Glomerular visceral epithelial cell (primary cell): ENCODE measurements at regions not wholly inside any gene's neighbourhood (a gene's known extent, or its start where the extent isn't known, plus 50 kb on each side); places are given as distances from the start of the nearest gene placed in this dataset.
A peak's percentile ranks its signal among the peaks of the same experiment; 100 is the strongest.

ENCODE experiments used
- DNase-seq: peaks from one replicate; pipeline ENCODE4 v3.0.0-alpha.2; 2016; ENCODE audit errors: extremely low spot score

- no peak for DNase-seq
Observed at GRCh38 chr6:126905917-126906316, 212.6 kb upstream of the RSPO3 start.

- no peak for DNase-seq
Observed at GRCh38 chr6:126907312-126907711, 211.2 kb upstream of the RSPO3 start.

GRCh38 chr6:126907996-126908395 is 210.5 kb upstream of the RSPO3 start:
- no peak for DNase-seq

DNA sequence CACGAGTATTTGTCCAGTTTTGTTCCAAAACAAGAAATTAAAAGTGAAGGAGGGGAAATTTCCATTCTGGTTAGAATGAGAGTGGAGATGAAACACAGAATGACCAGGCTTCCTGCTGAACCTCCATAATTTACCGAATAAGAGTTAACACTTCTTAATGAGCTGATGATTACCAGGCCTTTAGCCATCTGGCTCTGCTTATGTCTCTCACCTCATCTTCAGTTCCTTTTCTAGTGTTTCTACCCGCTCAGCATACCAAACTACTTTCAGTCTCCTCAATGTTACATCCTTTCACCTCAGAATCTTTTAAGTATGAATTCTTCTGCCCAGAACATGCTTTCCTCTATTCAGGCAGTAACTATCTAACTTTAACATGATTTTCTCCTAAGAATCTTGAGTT is 209.0 kb upstream of the RSPO3 start:
- no peak for DNase-seq

DNA sequence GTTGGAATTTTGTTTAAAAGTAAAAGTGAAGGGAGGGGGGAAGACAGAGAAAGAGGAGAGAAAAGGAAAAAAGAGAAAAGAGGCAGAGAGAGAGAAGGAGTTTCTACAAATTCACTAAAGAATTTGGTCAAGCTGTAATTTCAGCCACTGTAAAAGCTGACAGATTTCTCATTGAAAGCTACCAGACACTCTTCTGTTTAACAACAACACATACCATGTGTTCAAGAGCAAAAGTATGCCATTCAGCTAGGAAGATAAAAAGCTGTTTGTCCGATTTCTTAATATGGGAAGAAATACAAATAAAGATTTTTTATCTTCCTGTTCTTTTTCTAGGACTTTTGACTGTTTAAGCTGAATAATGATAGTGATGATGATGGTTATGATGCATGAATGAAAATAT is 204.8 kb upstream of the RSPO3 start:
- no peak for DNase-seq

DNA sequence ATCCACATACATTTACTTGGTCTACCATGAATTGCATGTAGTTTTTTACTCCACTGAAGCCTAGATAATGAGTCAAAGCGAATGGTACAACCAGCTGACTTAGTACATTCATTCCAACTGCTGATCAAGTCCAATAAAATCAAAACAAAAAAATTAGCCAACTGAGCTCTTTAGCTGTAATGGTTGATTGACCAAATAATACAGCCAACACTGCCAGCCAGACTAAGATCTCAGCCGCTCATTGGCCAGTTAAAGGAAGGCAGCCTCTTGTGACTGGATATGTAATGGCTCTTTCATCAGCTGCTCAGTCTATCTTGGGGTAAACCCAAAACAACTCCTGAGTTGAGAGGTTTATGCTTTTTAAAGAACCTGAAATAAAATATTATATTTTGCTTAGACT is 204.3 kb upstream of the RSPO3 start:
- no peak for DNase-seq

GRCh38 chr6:126914801-126915200 is 203.7 kb upstream of the RSPO3 start:
- no peak for DNase-seq

- DNase-seq: peak; percentile 38
Observed at GRCh38 chr6:126919947-126920346, 198.5 kb upstream of the RSPO3 start.

GRCh38 chr6:126923807-126924206 is 194.7 kb upstream of the RSPO3 start:
- DNase-seq: no peak

DNA sequence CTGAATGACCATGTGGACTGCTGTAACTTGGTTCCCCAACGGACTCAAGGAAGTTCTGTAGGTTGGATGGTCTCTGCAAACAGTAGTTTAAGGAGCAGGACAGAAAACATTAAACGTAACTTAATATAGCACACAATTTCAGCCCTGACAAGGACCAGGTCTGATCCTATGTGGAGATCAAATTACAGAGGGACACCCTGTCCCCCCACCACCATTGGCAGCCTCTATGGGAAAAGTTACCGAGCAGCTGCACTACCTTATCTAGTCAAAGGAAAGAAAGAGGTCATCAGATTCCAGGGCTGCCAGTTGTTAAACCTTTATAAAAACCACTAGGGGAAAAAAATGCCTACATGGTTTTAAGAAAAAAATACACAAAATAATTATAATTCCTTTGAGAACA is 191.5 kb upstream of the RSPO3 start:
- no peak for DNase-seq

GRCh38 chr6:126927841-126928240 is 190.6 kb upstream of the RSPO3 start:
- no peak for DNase-seq

DNA sequence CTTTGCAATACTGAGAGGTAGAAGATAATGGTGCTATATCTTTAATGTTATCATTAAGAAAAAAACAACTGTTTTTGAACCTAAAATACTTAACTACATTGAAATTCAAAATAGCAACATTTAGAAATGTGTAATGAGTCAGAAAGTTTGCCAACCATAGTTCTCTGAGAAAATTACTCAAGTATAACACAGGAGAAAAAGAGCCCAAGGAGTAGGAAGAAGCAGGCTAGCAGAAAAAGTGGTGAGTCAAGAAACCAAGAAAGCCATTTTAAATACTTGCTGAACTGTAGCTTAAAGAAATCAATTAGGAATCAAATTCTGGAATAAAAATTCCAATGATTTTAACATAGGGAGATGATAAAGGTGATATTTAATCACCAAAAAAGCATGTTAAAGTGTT is 181.0 kb upstream of the RSPO3 start:
- peak; percentile 10 for DNase-seq

- no peak for DNase-seq
Observed at GRCh38 chr6:126939784-126940183, 178.7 kb upstream of the RSPO3 start.

DNA sequence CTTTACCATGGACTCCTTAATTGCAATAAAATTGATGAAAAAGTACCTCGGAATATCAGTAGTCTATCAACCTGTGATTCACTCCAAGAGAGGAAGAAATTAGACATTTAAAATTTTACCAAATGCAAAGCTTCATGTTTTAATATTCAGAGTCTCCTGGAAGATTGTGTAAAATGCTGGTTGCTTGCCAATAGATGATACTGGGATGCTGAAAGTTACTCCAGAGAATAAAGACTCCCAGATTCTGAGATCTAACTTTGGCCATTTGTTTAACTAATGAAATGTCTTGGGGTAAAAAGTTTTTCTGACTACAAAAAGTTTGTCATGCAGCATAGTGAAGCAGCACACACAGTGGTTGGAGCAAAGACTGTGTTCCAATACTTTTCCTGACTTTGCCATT is 176.7 kb upstream of the RSPO3 start:
- no peak for DNase-seq

DNA sequence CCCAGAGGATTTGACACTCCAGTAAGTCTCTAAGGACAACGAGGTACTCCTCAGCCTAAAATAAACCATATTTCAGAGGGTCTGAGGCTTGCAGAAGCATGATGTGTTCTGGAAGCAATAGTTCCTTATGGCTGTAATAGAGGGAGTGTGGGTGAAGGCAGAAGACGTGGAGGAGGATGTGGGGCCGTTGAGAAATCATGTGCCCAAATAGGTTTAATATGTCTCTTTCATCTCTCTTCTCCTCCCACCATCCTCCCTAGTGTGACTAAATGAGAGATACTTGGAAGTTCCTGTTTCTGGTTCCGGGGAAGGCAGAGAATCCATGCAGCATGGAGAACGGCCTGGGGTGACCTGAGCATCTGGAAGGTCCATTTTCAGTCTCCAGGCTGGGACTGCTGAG is 174.0 kb upstream of the RSPO3 start:
- DNase-seq: no peak

GRCh38 chr6:126945150-126945685 is 173.3 kb upstream of the RSPO3 start:
- no peak for DNase-seq

GRCh38 chr6:126945812-126946360 is 172.6 kb upstream of the RSPO3 start:
- DNase-seq: no peak

- DNase-seq: no peak
Observed at GRCh38 chr6:126947070-126947469, 171.4 kb upstream of the RSPO3 start.

- no peak for DNase-seq
Observed at GRCh38 chr6:126949786-126950185, 168.7 kb upstream of the RSPO3 start.

DNA sequence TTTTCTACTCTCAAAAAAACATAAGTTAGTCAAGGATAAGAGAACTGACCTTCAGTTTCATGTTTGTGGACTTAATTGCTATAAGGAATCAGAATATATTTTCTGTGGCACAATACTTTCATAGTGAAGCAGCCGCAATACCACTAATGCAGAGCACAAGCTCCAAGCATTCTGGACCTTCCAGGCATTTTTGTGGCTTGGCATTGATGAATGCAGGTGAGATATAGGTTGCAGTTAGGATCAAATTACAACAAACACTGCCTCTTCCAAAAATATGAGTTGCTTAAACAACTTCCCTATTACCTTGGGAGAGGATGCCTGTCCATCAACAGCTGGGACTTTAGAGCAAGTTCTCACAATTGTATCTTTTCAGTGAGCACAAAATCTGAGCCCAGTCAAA is 162.8 kb upstream of the RSPO3 start:
- no peak for DNase-seq

DNA sequence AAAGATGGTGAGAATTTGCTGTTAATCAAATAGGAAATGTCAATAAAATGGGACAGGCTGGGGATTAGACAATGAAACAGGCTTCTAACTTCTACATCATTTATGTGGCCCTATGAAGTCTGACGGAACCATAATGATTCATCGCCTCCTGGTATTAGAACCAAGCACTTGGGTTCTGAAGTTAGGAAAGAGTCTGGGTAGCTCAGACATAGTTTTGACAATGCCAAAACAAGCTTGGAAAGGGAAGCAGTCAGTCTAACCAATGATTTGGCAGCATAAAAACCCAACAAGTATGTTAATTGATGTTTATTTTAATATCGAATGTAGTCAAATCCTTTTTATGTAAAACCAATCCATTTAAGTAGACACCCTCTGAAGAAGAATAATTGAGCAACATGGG is 160.8 kb upstream of the RSPO3 start:
- DNase-seq: no peak

DNA sequence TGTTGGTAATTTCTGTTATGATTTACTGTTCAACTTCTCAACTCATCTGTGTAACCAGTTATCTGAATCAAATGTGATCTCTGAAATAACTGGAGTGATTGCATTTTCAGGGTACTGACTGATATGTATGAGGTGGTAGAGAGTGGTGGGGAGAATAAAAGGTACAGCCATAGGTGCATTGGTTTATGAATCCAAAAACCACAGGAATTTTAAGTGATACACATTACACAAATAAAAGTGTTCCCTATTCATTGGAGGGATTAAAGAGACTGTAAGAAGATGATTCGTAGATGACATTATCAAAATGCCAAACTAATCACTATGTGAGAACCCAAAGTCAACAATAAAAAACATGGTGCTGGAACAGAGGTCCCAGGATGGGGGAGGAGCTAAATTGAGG is 158.7 kb upstream of the RSPO3 start:
- DNase-seq: no peak

- no peak for DNase-seq
Observed at GRCh38 chr6:126963077-126963809, 155.2 kb upstream of the RSPO3 start.
